Thymus (tissue), 11 donors: ENCODE measurements at regions not wholly inside any gene's neighbourhood (a gene's known extent, or its start where the extent isn't known, plus 50 kb on each side); places are given as distances from the start of the nearest gene placed in this dataset.

Experiments
- DNase-seq, 9 donors: peaks; one replicate each; pipeline ENCODE4 v3.0.0-alpha.2; 2013; ENCODE audit warnings: low spot score in 9 of 9, low read depth in 6 of 9, missing footprints in 1 of 9
- H3K27ac ChIP-seq, 2 donors: one replicate each; pipeline ENCODE4 v1.5.1; 2013; ENCODE audit warnings: control low read depth in 1 of 2, low read depth in 1 of 2, low read length in 1 of 2, mild to moderate bottlenecking in 1 of 2, moderate library complexity in 1 of 2
- H3K27me3 ChIP-seq, 2 donors: one replicate each; pipeline ENCODE4 v1.5.1; 2013; ENCODE audit warnings: low read length in 1 of 2; ENCODE audit not compliant: control insufficient read depth in 2 of 2, insufficient read depth in 1 of 2
- H3K36me3 ChIP-seq, 2 donors: one replicate each; pipeline ENCODE4 v1.5.1; 2013; ENCODE audit warnings: low read length in 1 of 2, mild to moderate bottlenecking in 1 of 2, moderate library complexity in 1 of 2; ENCODE audit not compliant: control insufficient read depth in 2 of 2, insufficient read depth in 2 of 2
- H3K4me1 ChIP-seq, 2 donors: one replicate each; pipeline ENCODE4 v1.5.1; 2013; ENCODE audit warnings: low read length in 2 of 2; ENCODE audit not compliant: control insufficient read depth in 2 of 2, insufficient read depth in 2 of 2
- H3K4me3 ChIP-seq, 2 donors: one replicate each; pipeline ENCODE4 v1.5.1; 2013; ENCODE audit warnings: low read length in 2 of 2, control low read depth in 1 of 2, mild to moderate bottlenecking in 1 of 2
- H3K9me3 ChIP-seq, 2 donors: one replicate each; pipeline ENCODE4 v1.5.1; 2013; ENCODE audit warnings: low read length in 1 of 2, mild to moderate bottlenecking in 1 of 2; ENCODE audit not compliant: control insufficient read depth in 2 of 2, insufficient read depth in 1 of 2
- WGBS: extraction: QIAGEN DNeasy Blood & Tissue Kit; methylation state at CpG from one replicate; pipeline ENCODE4 v1.1.7; 2013; 5-methylcytosine and 5-hydroxymethylcytosine counted together
- donor health status: healthy.

- Histone ChIP-seq H3K27me3 (no peaks in the 10 kb centered on the region), H3K4me3 (no peak overlapping the region), H3K4me1 (no peaks in the 10 kb centered on the region), H3K9me3 (no peaks in the 10 kb centered on the region), H3K27ac (no peak overlapping the region), H3K36me3 (no peaks in the 10 kb centered on the region)
- DNase-seq: no peak
- 75% methylated on average over 3 of the region's 3 CpGs for WGBS
Observed at GRCh38 chr9:86452201-86452828, 98.1 kb upstream of the TUT7 start.

GRCh38 chr9:86449246-86449645 lies 95.0 kb upstream of the TUT7 start:
- no peaks in the 10 kb centered on the region for H3K9me3 ChIP-seq
- H3K4me1 ChIP-seq: no peaks in the 10 kb centered on the region
- no peak overlapping the region for H3K4me3 ChIP-seq
- H3K27ac ChIP-seq: no peak overlapping the region
- 93% methylated on average over 2 of the region's 2 CpGs for WGBS
- H3K27me3 ChIP-seq: no peaks in the 10 kb centered on the region
- no peaks in the 10 kb centered on the region for H3K36me3 ChIP-seq
- DNase-seq: no peak

- no peak for DNase-seq
- H3K27ac ChIP-seq: no peak overlapping the region
- no peaks in the 10 kb centered on the region for H3K36me3 ChIP-seq
Observed at GRCh38 chr9:86445671-86446070, 91.5 kb upstream of the TUT7 start.

GRCh38 chr9:86443992-86444391 lies 89.8 kb upstream of the TUT7 start:
- H3K36me3 ChIP-seq: no peaks in the 10 kb centered on the region
- no peaks in the 10 kb centered on the region for H3K4me1 ChIP-seq
- no peaks in the 10 kb centered on the region for H3K27me3 ChIP-seq
- H3K4me3 ChIP-seq: no peak overlapping the region
- no peaks in the 10 kb centered on the region for H3K9me3 ChIP-seq
- no peak for DNase-seq
- H3K27ac ChIP-seq: no peak overlapping the region
- WGBS: 97% methylated on average over 3 of the region's 3 CpGs

More at GRCh38 chr9:86445671-86446070, 91.5 kb upstream of the TUT7 start:
- Histone ChIP-seq H3K9me3 (no peaks in the 10 kb centered on the region), H3K27me3 (no peaks in the 10 kb centered on the region), H3K4me3 (no peak overlapping the region), H3K4me1 (no peaks in the 10 kb centered on the region)
- WGBS: 96% methylated on average over 1 of the region's 1 CpG

- H3K27me3 ChIP-seq: no peaks in the 10 kb centered on the region
- peak in 7 of 9 donors; percentile 8 to 40 (median 15) for DNase-seq
- 80% methylated on average over 9 of the region's 9 CpGs for WGBS
- no peaks in the 10 kb centered on the region for H3K36me3 ChIP-seq
- H3K4me1 ChIP-seq: no peaks in the 10 kb centered on the region
- H3K4me3 ChIP-seq: no peak overlapping the region
- no peak overlapping the region for H3K27ac ChIP-seq
- H3K9me3 ChIP-seq: no peaks in the 10 kb centered on the region
Observed at GRCh38 chr9:86434039-86434726, 80.0 kb upstream of the TUT7 start.

- Histone ChIP-seq H3K9me3 (no peaks in the 10 kb centered on the region), H3K36me3 (no peaks in the 10 kb centered on the region), H3K27ac (no peak overlapping the region), H3K27me3 (no peaks in the 10 kb centered on the region), H3K4me3 (no peak overlapping the region), H3K4me1 (no peaks in the 10 kb centered on the region)
- DNase-seq: no peak
- 70% methylated on average over 10 of the region's 10 CpGs for WGBS
Observed at GRCh38 chr9:86424251-86424891, 70.2 kb upstream of the TUT7 start.

- H3K27ac ChIP-seq: no peak overlapping the region
- H3K4me3 ChIP-seq: no peak overlapping the region
- no peaks in the 10 kb centered on the region for H3K36me3 ChIP-seq
- WGBS: 77% methylated on average over 10 of the region's 10 CpGs
- DNase-seq: peak in 6 of 9 donors; percentile 3 to 42 (median 16)
- H3K9me3 ChIP-seq: no peaks in the 10 kb centered on the region
- peaks cover 0 to 3% of the 10 kb centered on the region in 2 donors for H3K27me3 ChIP-seq
- H3K4me1 ChIP-seq: no peaks in the 10 kb centered on the region
Observed at GRCh38 chr9:86413971-86414880, 60.0 kb upstream of the TUT7 start.

GRCh38 chr9:86410281-86410680 lies 56.1 kb upstream of the TUT7 start:
- DNase-seq: no peak
- no peaks in the 10 kb centered on the region for H3K27me3 ChIP-seq
- no peaks in the 10 kb centered on the region for H3K9me3 ChIP-seq
- no peaks in the 10 kb centered on the region for H3K4me1 ChIP-seq
- 88% methylated on average over 5 of the region's 5 CpGs for WGBS
- no peaks in the 10 kb centered on the region for H3K36me3 ChIP-seq
- no peak overlapping the region for H3K4me3 ChIP-seq
- no peak overlapping the region for H3K27ac ChIP-seq
